ENCODE measurements at regions not wholly inside any gene's neighbourhood (a gene's known extent, or its start where the extent isn't known, plus 50 kb on each side); places are given as distances from the start of the nearest gene placed in this dataset.

DNA sequence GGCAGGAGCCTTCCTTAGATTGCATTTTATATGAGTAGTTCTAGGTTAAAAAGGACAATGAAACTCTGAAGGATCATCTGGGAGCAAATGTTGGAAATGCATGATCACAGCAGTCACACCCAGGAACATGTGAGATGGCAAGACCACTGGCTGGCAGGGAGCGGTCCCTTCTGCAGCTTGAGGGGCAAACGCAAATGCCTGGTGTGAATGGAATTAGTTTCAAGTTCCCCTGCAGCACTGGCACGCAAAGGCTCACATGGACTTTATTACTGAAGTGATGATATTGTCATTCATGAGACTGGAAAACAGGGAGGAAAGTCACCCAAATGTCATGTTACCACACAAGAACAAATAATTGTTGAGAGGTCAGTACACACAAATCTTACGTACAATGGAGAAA, 223.3 kb downstream of the FBXO15 start:
- TF ChIP-seq, protein P1, sequence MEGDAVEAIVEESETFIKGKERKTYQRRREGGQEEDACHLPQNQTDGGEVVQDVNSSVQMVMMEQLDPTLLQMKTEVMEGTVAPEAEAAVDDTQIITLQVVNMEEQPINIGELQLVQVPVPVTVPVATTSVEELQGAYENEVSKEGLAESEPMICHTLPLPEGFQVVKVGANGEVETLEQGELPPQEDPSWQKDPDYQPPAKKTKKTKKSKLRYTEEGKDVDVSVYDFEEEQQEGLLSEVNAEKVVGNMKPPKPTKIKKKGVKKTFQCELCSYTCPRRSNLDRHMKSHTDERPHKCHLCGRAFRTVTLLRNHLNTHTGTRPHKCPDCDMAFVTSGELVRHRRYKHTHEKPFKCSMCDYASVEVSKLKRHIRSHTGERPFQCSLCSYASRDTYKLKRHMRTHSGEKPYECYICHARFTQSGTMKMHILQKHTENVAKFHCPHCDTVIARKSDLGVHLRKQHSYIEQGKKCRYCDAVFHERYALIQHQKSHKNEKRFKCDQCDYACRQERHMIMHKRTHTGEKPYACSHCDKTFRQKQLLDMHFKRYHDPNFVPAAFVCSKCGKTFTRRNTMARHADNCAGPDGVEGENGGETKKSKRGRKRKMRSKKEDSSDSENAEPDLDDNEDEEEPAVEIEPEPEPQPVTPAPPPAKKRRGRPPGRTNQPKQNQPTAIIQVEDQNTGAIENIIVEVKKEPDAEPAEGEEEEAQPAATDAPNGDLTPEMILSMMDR (IDR thresholded peaks at IDR 0.05) = no peak
- TF ChIP-seq POLR2A (IDR thresholded peaks at IDR 0.05) (no peak), POLR2AphosphoS5 (IDR thresholded peaks at IDR 0.05) (no peak)

All from gastroesophageal sphincter (tissue), 3 donors.